Peyer's patch (tissue), 4 donors: ENCODE measurements at regions not wholly inside any gene's neighbourhood (a gene's known extent, or its start where the extent isn't known, plus 50 kb on each side); places are given as distances from the start of the nearest gene placed in this dataset.

Experiments used
- CTCF ChIP-seq, 6 experiments: fragments of 450-650 bp in 4 of 6; fragments of 200-600 bp in 2 of 6; sonication (generic) in 1 of 6; IDR thresholded peaks; one replicate each; pipeline ENCODE4 v1.5.1; 2017 to 2019; ENCODE audit warnings: antibody characterized with exemption in 6 of 6, mild to moderate bottlenecking in 3 of 6, moderate library complexity in 1 of 6
- POLR2A ChIP-seq, 2 donors: fragments of 450-650 bp; IDR thresholded peaks; one replicate each; pipeline ENCODE4 v1.5.1; 2017; ENCODE audit warnings: antibody characterized with exemption in 2 of 2, mild to moderate bottlenecking in 2 of 2, moderate library complexity in 2 of 2

- TF ChIP-seq CTCF (IDR thresholded peaks at IDR 0.05) (no peak), POLR2A (IDR thresholded peaks at IDR 0.05) (no peak)
Observed at GRCh38 chr2:76613330-76613729, 902.6 kb upstream of the GCFC2 start.
